ENCODE measurements at regions not wholly inside any gene's neighbourhood (a gene's known extent, or its start where the extent isn't known, plus 50 kb on each side); places are given as distances from the start of the nearest gene placed in this dataset.

GRCh38 chr10:113470372-113471240 is 82.2 kb upstream of the HABP2 start:
- H3K4me1 Mint-ChIP-seq = no peaks in the 10 kb centered on the region

More at GRCh38 chr10:113470372-113471240, 82.2 kb upstream of the HABP2 start:
- Histone ChIP-seq H3K4me2 (replicated peaks; ENCODE audit: extremely low read depth, low read length, poor library complexity, severe bottlenecking) (no peak overlapping the region), H2AFZ (ENCODE audit: insufficient read depth, low read depth, low read length, poor library complexity, severe bottlenecking) (no peak overlapping the region), H3K36me3 (replicated peaks in 1 of 2; ENCODE audit: control insufficient read depth in 1 of 2, insufficient read depth in 2 of 2, low read length in 2 of 2) (no peaks in the 10 kb centered on the region), H3K79me2 (ENCODE audit: insufficient read depth, low read length) (no peaks in the 10 kb centered on the region), H3K9ac (ENCODE audit: insufficient read depth, low read length, poor library complexity, severe bottlenecking) (no peak overlapping the region), H3K4me1 (ENCODE audit: control insufficient read depth in 1 of 2, insufficient read depth in 2 of 2, low read length in 2 of 2) (no peaks in the 10 kb centered on the region), H3K27ac (ENCODE audit: low read depth in 1 of 2, low read length in 2 of 2) (no peak overlapping the region), H3K9me3 (replicated peaks in 1 of 2; ENCODE audit: control insufficient read depth in 1 of 2, insufficient read depth in 1 of 2, low read length in 2 of 2) (no peaks in the 10 kb centered on the region), H3K27me3 (ENCODE audit: control insufficient read depth in 2 of 2, insufficient read depth in 2 of 2, low read length in 2 of 2) (no peaks in the 10 kb centered on the region), H3K4me3 (replicated peaks in 1 of 3; ENCODE audit: low read depth in 2 of 3, low read length in 3 of 3) (no peak overlapping the region), H4K20me1 (ENCODE audit: insufficient read depth, low read length) (no peaks in the 10 kb centered on the region)
- Mint-ChIP-seq H3K4me3 (no peak overlapping the region), H3K36me3 (no peaks in the 10 kb centered on the region), H3K27me3 (ENCODE audit: low read depth in 3 of 3) (peaks cover 2 to 5% (median 3%) of the 10 kb centered on the region in 3 donors), H3K27ac (no peak overlapping the region), H3K9me3 (peaks cover 0 to 5% (median 0%) of the 10 kb centered on the region in 7 donors)
- no peak for TF ChIP-seq CTCF (IDR thresholded peaks at IDR 0.05)
- no peak for DNase-seq
- intact Hi-C loops (cut with micrococcal nuclease) = no loop called here
- WGBS (ENCODE audit: insufficient coverage) = 90% methylated on average over 2 of the region's 5 CpGs

Measured in CD14-positive monocyte (primary cell).